ENCODE measurements at regions not wholly inside any gene's neighbourhood (a gene's known extent, or its start where the extent isn't known, plus 50 kb on each side); places are given as distances from the start of the nearest gene placed in this dataset.
"Not testable (repeated sequence)": the region's sequence is repeated elsewhere in the genome, so short reads cannot be mapped to it uniquely, and the experiment has no call there.

DNA sequence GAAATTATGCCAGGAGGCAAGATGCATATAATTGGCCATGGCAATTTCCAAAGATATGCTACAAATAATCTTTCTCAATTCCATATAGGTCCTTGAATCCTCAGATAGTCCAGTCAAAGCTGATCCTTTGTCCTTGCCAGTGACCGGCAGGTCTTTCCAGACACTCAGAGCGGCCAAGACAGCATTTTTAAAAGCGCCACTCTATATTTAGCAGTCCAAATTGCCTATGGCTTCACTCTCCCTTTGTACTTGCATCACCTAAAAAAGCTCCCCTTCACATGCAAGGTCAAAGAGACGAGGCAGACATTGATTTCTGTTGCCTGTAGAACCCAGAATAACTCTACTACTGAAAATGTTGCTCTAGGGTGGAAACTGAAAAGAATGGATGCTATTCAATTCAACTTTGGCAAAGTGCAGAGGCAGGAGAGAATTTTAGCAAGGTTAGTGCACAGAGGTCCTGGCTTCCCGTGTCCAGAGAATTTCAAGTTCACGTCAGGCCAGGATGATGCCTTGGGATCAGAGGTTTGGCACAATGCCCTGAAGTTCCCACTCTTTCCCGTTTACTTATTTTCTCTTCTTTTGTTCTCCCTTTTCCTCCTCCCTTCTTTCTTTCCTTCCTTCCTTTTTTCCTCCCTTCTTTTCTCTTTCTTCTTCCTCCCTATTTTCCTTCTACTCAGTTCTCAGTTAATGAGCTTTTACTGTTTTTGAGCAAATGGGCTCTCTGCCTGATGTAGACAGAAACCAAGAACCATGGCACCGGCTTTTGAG is 108.5 kb downstream of the KCNK1 start:
- no peak for DNase-seq

GRCh38 chr1:233723387-233723786 is 109.5 kb downstream of the KCNK1 start:
- DNase-seq: no peak

DNA sequence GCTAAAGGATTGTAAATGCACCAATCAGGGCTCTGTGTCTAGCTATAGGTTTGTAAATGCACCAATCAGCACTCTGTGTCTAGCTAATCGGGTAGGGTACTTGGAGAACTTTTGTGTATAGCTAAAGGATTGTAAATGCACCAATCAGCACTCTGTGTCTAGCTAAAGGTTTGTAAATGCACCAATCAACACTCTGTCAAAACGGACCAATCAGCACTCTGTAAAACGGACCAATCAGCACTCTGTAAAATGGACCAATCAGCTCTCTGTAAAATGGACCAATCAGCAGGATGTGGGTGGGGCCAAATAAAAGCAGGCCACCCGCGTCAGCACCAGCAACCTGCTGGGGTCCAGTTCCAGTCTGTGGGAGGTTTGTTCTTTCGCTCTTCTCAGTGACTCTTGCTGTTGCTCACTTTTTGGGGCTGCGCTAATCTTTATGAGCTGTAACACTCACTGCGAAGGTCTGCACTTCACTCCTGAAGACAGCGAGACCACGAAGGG is 110.3 kb downstream of the KCNK1 start:
- DNase-seq: not testable (repeated sequence)

GRCh38 chr1:233725423-233725822 is 111.5 kb downstream of the KCNK1 start:
- DNase-seq: no peak

- no peak for DNase-seq
These were observed 114.8 kb downstream of the KCNK1 start for GRCh38 chr1:233728721-233729120.

DNA sequence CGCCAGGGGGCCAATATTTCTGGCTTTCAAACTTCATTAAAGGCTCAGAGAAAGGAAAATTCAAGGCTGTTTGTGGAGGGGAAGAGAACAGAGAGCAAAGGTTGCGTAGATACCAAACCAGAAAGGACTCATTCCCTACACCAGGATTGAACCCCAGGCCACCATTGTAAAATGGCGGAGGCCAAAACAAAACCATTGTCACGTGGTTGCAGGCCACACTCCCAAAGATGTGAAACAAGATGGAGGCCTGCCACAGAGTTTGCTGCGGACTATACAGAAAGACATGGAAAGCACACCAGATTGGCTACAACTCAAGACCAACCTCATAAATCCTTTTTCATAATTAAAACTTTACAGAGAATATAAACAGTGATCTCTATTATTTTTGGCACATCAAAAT is 116.5 kb downstream of the KCNK1 start:
- DNase-seq: no peak

- no peak for DNase-seq
These were observed 116.9 kb downstream of the KCNK1 start for GRCh38 chr1:233730809-233731208.

DNA sequence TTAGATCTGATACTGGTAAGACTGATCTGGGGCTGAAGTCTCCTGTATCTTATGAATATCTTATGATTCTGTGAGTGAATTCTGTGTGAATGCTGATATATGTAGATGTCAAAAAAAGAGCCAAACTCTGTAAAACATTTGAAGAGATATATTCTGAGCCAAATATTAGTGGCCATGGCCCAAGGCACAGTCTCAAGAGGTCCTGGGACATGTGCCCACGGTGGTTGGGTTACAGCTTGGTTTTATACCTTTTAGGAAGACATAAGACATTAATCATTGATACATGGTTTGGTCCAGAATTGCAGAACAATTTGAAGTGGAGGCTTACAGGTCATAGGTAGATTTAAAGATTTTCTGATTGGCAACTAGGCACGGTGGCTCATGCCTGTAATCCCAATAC is 118.3 kb downstream of the KCNK1 start:
- DNase-seq: no peak

DNA sequence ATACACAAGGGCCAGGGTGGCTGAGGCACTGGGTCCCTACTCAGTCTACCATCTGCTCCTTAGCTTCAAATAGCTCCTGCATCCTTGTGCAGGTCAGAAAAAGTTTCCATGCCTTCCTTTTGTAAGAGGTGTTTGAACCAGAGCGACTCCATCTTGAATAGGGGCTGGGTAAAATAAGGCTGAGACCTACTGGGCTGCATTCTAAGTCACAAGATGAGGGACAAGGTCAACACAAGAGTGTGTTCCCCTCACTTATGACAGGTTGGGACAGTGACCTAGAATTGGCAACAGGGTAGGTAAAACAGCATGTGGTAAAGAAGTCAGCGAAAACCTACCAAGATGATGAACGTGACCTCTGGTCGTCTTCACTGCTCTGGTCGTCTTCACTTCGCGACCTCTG is 120.5 kb downstream of the KCNK1 start:
- no peak for DNase-seq

GRCh38 chr1:233735331-233735730 is 121.4 kb downstream of the KCNK1 start:
- no peak for DNase-seq

DNA sequence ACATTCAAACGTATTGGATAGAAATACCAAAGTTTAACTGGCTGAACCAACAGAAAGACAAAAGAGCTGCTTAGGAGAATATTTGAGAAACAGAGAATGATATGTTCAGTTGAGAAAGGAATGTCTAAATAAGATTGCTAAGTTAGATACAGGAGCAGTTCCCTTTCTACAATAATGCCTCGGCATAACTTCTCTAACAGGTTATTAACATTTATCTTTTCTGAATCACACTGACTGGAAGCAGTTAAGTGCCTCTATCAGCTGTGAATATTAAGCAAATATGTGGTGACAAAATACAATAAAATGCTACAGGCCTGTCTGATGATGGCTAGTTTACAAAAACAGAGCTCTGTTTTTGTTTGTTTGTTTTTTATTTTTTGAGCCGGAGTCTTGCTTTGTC is 121.9 kb downstream of the KCNK1 start:
- DNase-seq: no peak

- DNase-seq: no peak
These were observed 123.4 kb downstream of the KCNK1 start for GRCh38 chr1:233737341-233737740.

DNA sequence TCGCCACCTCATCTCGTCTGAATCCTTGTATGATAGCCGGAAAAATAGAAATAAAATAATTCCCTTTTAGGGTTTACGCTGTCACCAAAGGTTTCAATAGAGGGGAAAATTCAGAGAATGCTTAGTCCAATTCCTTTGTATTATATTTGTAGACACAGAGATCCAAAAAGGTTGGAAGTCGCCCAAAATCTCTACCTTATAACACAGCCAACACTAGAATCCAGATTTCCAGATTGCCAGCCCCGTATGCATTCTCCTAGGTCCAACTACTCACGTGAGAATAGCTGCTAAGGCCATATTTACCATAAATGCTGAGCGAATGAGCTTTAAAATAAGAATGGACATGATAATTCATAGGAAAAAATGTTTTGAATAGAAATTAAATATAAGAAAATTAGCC is 124.5 kb downstream of the KCNK1 start:
- DNase-seq: no peak

- no peak for DNase-seq
These were observed 124.9 kb downstream of the KCNK1 start for GRCh38 chr1:233738850-233739249.

- no peak for DNase-seq
These were observed 131.0 kb downstream of the KCNK1 start for GRCh38 chr1:233744779-233745513.

- DNase-seq: no peak
These were observed 136.2 kb downstream of the KCNK1 start for GRCh38 chr1:233750139-233750538.

DNA sequence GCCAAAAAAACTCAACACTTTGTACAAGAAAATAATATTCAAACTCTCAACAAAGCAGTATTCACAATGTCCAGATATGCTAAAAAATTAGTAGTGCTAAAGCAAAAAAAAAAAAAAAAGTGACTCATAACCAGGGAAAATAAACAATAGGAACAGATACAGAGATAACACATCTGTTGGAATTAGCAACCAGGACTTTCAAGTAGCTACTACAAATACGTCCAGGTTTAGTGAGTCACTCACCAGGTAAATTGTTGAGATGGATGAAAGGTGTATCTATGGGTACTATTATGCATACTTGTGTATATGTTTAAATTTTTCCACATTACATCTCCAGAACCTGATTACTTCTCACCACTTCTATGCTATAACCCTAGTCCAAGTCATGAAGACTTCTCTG is 144.8 kb upstream of the SLC35F3 start:
- no peak for DNase-seq

GRCh38 chr1:233764304-233764703 is 140.2 kb upstream of the SLC35F3 start:
- DNase-seq: not testable (repeated sequence)

GRCh38 chr1:233777566-233777965 is 126.9 kb upstream of the SLC35F3 start:
- DNase-seq: no peak

DNA sequence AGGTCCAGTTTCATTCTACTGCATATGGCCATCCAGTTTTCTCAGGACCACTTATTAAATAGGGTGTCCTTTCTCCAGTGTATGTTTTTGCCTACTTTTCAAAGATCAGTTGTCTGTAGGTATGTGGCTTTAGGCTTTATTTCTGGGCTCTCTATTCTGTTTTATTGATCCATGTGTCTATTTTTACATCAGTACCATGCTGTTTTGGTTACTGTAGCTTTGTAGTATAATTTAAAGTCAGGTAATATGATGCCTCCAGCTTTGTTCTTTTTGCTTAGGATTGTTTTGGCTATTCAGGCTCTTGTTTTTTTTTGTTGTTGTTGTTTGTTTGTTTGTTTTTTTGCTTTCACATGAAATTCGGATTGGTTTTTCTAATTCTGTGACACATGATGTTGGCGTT is 124.4 kb upstream of the SLC35F3 start:
- no peak for DNase-seq

DNA sequence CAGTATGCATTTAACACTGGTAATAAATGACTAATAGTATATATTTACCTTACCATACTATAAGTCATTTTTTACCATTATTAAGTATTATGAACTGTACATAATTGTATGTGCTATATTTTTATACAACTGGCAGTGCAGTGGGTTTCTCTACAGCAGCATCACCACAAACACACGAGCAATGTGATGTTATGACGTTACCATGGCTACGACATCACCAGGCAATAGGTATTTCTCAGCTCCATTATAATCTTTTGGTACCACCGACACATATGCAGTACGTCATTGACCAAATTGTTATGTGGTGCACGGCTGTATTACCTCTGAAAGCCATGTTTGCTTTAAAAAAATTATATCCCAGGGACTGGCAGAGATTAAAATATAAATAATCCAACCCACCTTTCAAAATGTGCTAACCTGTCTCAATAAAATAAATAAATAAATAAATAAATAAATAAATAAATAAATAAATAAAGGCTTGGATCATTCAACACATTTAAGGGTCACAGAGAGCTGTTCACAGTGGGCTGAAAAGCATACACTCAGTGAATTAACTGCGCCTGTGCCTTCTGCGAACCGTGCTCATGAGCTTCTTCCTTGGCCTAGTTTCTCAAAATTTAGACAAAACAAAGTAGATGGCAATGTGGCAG is 121.4 kb upstream of the SLC35F3 start:
- DNase-seq: no peak

DNA sequence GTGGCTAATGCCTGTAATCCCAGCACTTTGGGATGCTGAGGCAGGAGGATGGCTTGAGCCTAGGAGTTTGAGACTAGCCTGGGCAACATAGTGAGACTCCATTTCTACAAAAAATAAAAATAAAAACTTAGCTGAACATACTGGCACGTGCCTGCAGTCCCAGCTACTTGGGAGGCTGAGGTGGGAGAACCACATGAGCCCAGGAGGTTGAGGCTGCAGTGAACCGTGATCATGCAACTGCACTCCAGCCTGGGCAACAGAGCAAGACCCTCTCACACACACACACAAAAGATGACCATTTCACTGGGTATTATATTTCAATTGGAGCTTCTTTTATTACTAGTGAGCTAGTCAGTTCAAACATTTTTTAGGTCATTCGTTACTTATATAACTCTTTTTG is 116.9 kb upstream of the SLC35F3 start:
- no peak for DNase-seq

GRCh38 chr1:233788687-233789086 is 115.8 kb upstream of the SLC35F3 start:
- DNase-seq: no peak

GRCh38 chr1:233790121-233790520 is 114.4 kb upstream of the SLC35F3 start:
- DNase-seq: no peak
